ENCODE measurements at regions not wholly inside any gene's neighbourhood (a gene's known extent, or its start where the extent isn't known, plus 50 kb on each side); places are given as distances from the start of the nearest gene placed in this dataset.

DNA sequence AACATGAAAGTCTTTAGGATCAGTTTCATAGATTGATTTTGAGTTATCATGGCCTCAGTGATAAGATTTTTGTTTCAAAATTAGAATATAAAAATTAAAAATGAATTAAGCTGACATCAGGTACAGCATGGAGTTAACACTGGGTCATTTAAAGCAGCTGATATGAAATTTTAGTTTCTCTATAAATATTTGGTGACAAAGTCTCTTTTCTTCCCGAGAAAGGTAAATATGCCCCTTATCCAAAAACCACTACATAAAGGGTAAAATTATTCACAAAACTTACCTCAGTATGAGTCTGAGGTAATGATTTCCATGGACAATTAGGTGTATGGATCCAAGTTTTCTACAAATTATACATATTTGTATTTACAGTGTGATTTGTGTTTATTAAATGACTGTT, 121.5 kb upstream of the PJA2 start:
- ChIA-PET POLR2A (no interaction called here), CTCF (no interaction called here)
- H3K4me3 ChIP-seq (ENCODE audit: low read depth, low read length): no peak overlapping the region
- peaks cover 6% of the 10 kb centered on the region; the same call in 1 of the 2 replicates for H3K4me1 ChIP-seq (ENCODE audit: control insufficient read depth, insufficient read depth, low read length)
- no peaks in the 10 kb centered on the region for H3K9me3 ChIP-seq (ENCODE audit: control insufficient read depth, insufficient read depth, low read depth, low read length)
- H3K36me3 ChIP-seq (ENCODE audit: control insufficient read depth in 2 of 2, insufficient read depth in 1 of 2, low read length in 2 of 2): no peaks in the 10 kb centered on the region
- no peak for TF ChIP-seq WT1 (tag by site-specific recombination; IDR thresholded peaks at IDR 0.05)
- TF ChIP-seq ZNF48 (tag by site-specific recombination; IDR thresholded peaks at IDR 0.05): no peak
- no peak for TF ChIP-seq TRIM28 (IDR thresholded peaks at IDR 0.05; ENCODE audit: borderline replicate concordance, low read length)
- TF ChIP-seq SCRT2 (tag by site-specific recombination; IDR thresholded peaks at IDR 0.05): no peak
- TF ChIP-seq ZFP3 (tag by site-specific recombination; IDR thresholded peaks at IDR 0.05; ENCODE audit: low read depth): no peak
- TF ChIP-seq PRDM1 (tag by site-specific recombination; IDR thresholded peaks at IDR 0.05): no peak
- TF ChIP-seq ZNF157 (tag by site-specific recombination; IDR thresholded peaks at IDR 0.05): no peak
- no peak for TF ChIP-seq ZNF580 (tag by site-specific recombination; IDR thresholded peaks at IDR 0.05)
- TF ChIP-seq YY1 (tag by site-specific recombination; IDR thresholded peaks at IDR 0.05): no peak
- no peak for TF ChIP-seq ZNF707 (tag by site-specific recombination; IDR thresholded peaks at IDR 0.05)
- no peak for TF ChIP-seq ZFHX2 (tag by site-specific recombination; conservative IDR thresholded peaks at IDR 0.05)
- no peak for TF ChIP-seq ZNF423 (tag by site-specific recombination; IDR thresholded peaks at IDR 0.05)
- no peak for TF ChIP-seq ZNF140 (tag by site-specific recombination; IDR thresholded peaks at IDR 0.05)
- H3K27ac ChIP-seq (ENCODE audit: extremely low read depth, low read depth, low read length): no peak overlapping the region

- Histone ChIP-seq H3K36me3 (ENCODE audit: control insufficient read depth in 2 of 2, insufficient read depth in 1 of 2, low read length in 2 of 2) (no peaks in the 10 kb centered on the region), H3K4me1 (ENCODE audit: control insufficient read depth, insufficient read depth, low read length) (peaks cover 6% of the 10 kb centered on the region; the same call in 1 of the 2 replicates), H3K9me3 (ENCODE audit: control insufficient read depth, insufficient read depth, low read depth, low read length) (no peaks in the 10 kb centered on the region), H3K4me3 (ENCODE audit: low read depth, low read length) (no peak overlapping the region), H3K27ac (ENCODE audit: extremely low read depth, low read depth, low read length) (no peak overlapping the region)
- ChIA-PET POLR2A (no interaction called here), CTCF (interaction anchor here (0.5 to 0.6 kb wide), 2 partner anchors 1008 to 1027 kb away, joined by 3 read pairs; no protein-coding TSS in a partner anchor)
- no peak for TF ChIP-seq ZNF394 (tag by site-specific recombination; IDR thresholded peaks at IDR 0.05; ENCODE audit: borderline replicate concordance)
- no peak for TF ChIP-seq ZNF18 (tag by site-specific recombination; IDR thresholded peaks at IDR 0.05)
- TF ChIP-seq ZNF214 (tag by site-specific recombination; IDR thresholded peaks at IDR 0.05; ENCODE audit: borderline replicate concordance): no peak
- no peak for TF ChIP-seq ZNF623 (tag by site-specific recombination; IDR thresholded peaks at IDR 0.05)
- TF ChIP-seq ZNF146 (tag by site-specific recombination; IDR thresholded peaks at IDR 0.05): no peak
- TF ChIP-seq ZNF2 (tag by site-specific recombination; IDR thresholded peaks at IDR 0.05): no peak
- TF ChIP-seq, protein P1, sequence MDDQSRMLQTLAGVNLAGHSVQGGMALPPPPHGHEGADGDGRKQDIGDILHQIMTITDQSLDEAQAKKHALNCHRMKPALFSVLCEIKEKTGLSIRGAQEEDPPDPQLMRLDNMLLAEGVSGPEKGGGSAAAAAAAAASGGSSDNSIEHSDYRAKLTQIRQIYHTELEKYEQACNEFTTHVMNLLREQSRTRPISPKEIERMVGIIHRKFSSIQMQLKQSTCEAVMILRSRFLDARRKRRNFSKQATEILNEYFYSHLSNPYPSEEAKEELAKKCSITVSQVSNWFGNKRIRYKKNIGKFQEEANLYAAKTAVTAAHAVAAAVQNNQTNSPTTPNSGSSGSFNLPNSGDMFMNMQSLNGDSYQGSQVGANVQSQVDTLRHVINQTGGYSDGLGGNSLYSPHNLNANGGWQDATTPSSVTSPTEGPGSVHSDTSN (CRISPR knock-in tag; IDR thresholded peaks at IDR 0.05): no peak
- no peak for TF ChIP-seq ZNF473 (tag by site-specific recombination; IDR thresholded peaks at IDR 0.05)
- TF ChIP-seq KLF9 (tag by site-specific recombination; IDR thresholded peaks at IDR 0.05; ENCODE audit: low read depth): no peak
- no peak for TF ChIP-seq KLF16 (tag by site-specific recombination; IDR thresholded peaks at IDR 0.05)
- TF ChIP-seq ZNF202 (tag by site-specific recombination; IDR thresholded peaks at IDR 0.05; ENCODE audit: borderline replicate concordance): no peak
- TF ChIP-seq ZNF624 (tag by site-specific recombination; IDR thresholded peaks at IDR 0.05): no peak
- TF ChIP-seq ZNF747 (tag by site-specific recombination; IDR thresholded peaks at IDR 0.05): no peak
- no peak for TF ChIP-seq ZNF549 (tag by site-specific recombination; IDR thresholded peaks at IDR 0.05)
- TF ChIP-seq ZNF707 (tag by site-specific recombination; IDR thresholded peaks at IDR 0.05): no peak
- TF ChIP-seq, protein P2, sequence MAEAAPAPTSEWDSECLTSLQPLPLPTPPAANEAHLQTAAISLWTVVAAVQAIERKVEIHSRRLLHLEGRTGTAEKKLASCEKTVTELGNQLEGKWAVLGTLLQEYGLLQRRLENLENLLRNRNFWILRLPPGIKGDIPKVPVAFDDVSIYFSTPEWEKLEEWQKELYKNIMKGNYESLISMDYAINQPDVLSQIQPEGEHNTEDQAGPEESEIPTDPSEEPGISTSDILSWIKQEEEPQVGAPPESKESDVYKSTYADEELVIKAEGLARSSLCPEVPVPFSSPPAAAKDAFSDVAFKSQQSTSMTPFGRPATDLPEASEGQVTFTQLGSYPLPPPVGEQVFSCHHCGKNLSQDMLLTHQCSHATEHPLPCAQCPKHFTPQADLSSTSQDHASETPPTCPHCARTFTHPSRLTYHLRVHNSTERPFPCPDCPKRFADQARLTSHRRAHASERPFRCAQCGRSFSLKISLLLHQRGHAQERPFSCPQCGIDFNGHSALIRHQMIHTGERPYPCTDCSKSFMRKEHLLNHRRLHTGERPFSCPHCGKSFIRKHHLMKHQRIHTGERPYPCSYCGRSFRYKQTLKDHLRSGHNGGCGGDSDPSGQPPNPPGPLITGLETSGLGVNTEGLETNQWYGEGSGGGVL (tag by site-specific recombination; IDR thresholded peaks at IDR 0.05): no peak
- TF ChIP-seq, protein P3, sequence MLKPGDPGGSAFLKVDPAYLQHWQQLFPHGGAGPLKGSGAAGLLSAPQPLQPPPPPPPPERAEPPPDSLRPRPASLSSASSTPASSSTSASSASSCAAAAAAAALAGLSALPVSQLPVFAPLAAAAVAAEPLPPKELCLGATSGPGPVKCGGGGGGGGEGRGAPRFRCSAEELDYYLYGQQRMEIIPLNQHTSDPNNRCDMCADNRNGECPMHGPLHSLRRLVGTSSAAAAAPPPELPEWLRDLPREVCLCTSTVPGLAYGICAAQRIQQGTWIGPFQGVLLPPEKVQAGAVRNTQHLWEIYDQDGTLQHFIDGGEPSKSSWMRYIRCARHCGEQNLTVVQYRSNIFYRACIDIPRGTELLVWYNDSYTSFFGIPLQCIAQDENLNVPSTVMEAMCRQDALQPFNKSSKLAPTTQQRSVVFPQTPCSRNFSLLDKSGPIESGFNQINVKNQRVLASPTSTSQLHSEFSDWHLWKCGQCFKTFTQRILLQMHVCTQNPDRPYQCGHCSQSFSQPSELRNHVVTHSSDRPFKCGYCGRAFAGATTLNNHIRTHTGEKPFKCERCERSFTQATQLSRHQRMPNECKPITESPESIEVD (tag by site-specific recombination; IDR thresholded peaks at IDR 0.05): no peak
- no peak for TF ChIP-seq ZNF580 (tag by site-specific recombination; IDR thresholded peaks at IDR 0.05)
- TF ChIP-seq MYNN (tag by site-specific recombination; IDR thresholded peaks at IDR 0.05; ENCODE audit: borderline replicate concordance): no peak
Observed at GRCh38 chr5:109529987-109530386, 120.2 kb upstream of the PJA2 start.
